ENCODE measurements at regions not wholly inside any gene's neighbourhood (a gene's known extent, or its start where the extent isn't known, plus 50 kb on each side); places are given as distances from the start of the nearest gene placed in this dataset.

DNA sequence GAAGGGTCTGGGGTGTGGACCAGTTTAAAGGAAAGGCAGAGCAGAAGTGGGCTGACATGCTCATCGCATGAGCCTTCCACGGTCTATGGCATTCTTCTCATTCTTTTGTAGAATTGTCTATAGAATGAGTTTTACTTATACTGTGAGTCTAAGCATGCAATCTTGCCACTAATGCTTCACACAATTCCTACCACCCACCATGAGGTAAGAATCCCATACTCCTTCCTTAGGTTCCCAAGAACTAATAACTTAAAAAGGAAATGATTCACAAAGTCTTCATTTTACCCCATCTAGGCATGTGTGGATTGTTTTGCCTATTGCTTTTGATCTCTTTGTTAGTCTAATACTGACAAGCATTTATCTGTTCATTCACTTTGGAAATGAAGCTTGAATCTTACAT is 195.2 kb downstream of the LY86 start:
- TF ChIP-seq ZNF175 (tag by site-specific recombination; IDR thresholded peaks at IDR 0.05) (no peak), MYNN (tag by site-specific recombination; IDR thresholded peaks at IDR 0.05; ENCODE audit: borderline replicate concordance) (no peak), ZNF366 (tag by site-specific recombination; conservative IDR thresholded peaks at IDR 0.05) (no peak), ZNF37A (tag by site-specific recombination; IDR thresholded peaks at IDR 0.05) (no peak), ZNF561 (tag by site-specific recombination; IDR thresholded peaks at IDR 0.05; ENCODE audit: borderline replicate concordance) (no peak), ZNF302 (tag by site-specific recombination; IDR thresholded peaks at IDR 0.05; ENCODE audit: low read depth) (no peak), PRDM1 (tag by site-specific recombination; IDR thresholded peaks at IDR 0.05) (no peak)
- TF ChIP-seq, protein P1, sequence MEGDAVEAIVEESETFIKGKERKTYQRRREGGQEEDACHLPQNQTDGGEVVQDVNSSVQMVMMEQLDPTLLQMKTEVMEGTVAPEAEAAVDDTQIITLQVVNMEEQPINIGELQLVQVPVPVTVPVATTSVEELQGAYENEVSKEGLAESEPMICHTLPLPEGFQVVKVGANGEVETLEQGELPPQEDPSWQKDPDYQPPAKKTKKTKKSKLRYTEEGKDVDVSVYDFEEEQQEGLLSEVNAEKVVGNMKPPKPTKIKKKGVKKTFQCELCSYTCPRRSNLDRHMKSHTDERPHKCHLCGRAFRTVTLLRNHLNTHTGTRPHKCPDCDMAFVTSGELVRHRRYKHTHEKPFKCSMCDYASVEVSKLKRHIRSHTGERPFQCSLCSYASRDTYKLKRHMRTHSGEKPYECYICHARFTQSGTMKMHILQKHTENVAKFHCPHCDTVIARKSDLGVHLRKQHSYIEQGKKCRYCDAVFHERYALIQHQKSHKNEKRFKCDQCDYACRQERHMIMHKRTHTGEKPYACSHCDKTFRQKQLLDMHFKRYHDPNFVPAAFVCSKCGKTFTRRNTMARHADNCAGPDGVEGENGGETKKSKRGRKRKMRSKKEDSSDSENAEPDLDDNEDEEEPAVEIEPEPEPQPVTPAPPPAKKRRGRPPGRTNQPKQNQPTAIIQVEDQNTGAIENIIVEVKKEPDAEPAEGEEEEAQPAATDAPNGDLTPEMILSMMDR (tag by site-specific recombination; IDR thresholded peaks at IDR 0.05): no peak
- TF ChIP-seq, protein P2, sequence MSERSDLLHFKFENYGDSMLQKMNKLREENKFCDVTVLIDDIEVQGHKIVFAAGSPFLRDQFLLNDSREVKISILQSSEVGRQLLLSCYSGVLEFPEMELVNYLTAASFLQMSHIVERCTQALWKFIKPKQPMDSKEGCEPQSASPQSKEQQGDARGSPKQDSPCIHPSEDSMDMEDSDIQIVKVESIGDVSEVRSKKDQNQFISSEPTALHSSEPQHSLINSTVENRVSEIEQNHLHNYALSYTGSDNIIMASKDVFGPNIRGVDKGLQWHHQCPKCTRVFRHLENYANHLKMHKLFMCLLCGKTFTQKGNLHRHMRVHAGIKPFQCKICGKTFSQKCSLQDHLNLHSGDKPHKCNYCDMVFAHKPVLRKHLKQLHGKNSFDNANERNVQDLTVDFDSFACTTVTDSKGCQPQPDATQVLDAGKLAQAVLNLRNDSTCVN (tag by site-specific recombination; optimal IDR thresholded peaks at IDR 0.05): no peak
- TF ChIP-seq, protein P3, sequence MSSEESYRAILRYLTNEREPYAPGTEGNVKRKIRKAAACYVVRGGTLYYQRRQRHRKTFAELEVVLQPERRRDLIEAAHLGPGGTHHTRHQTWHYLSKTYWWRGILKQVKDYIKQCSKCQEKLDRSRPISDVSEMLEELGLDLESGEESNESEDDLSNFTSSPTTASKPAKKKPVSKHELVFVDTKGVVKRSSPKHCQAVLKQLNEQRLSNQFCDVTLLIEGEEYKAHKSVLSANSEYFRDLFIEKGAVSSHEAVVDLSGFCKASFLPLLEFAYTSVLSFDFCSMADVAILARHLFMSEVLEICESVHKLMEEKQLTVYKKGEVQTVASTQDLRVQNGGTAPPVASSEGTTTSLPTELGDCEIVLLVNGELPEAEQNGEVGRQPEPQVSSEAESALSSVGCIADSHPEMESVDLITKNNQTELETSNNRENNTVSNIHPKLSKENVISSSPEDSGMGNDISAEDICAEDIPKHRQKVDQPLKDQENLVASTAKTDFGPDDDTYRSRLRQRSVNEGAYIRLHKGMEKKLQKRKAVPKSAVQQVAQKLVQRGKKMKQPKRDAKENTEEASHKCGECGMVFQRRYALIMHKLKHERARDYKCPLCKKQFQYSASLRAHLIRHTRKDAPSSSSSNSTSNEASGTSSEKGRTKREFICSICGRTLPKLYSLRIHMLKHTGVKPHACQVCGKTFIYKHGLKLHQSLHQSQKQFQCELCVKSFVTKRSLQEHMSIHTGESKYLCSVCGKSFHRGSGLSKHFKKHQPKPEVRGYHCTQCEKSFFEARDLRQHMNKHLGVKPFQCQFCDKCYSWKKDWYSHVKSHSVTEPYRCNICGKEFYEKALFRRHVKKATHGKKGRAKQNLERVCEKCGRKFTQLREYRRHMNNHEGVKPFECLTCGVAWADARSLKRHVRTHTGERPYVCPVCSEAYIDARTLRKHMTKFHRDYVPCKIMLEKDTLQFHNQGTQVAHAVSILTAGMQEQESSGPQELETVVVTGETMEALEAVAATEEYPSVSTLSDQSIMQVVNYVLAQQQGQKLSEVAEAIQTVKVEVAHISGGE (tag by site-specific recombination; conservative IDR thresholded peaks at IDR 0.05; ENCODE audit: low read depth): no peak

All from HEK293 (cell line).